ENCODE measurements at regions not wholly inside any gene's neighbourhood (a gene's known extent, or its start where the extent isn't known, plus 50 kb on each side); places are given as distances from the start of the nearest gene placed in this dataset.

DNA sequence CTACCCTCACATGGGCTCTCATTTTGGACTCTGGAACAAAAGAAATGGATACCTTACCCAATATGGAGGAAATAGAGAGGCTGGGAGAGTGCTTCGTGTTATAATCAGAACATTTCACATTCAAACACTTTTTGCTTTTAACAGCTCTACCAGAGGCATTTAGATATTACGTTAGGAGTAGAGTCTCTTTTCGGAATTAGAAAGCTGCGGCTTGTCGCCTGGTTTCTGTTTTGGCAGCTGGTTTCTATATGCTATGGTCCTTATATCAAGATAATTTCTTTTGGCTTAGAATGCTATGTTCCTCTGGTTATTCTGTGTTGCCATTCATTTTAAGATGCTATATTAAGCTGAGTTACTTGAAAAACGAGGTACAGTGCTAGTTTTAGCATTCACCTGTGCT lies 392.8 kb upstream of the GALNT5 start:
- TF ChIP-seq, protein P1, sequence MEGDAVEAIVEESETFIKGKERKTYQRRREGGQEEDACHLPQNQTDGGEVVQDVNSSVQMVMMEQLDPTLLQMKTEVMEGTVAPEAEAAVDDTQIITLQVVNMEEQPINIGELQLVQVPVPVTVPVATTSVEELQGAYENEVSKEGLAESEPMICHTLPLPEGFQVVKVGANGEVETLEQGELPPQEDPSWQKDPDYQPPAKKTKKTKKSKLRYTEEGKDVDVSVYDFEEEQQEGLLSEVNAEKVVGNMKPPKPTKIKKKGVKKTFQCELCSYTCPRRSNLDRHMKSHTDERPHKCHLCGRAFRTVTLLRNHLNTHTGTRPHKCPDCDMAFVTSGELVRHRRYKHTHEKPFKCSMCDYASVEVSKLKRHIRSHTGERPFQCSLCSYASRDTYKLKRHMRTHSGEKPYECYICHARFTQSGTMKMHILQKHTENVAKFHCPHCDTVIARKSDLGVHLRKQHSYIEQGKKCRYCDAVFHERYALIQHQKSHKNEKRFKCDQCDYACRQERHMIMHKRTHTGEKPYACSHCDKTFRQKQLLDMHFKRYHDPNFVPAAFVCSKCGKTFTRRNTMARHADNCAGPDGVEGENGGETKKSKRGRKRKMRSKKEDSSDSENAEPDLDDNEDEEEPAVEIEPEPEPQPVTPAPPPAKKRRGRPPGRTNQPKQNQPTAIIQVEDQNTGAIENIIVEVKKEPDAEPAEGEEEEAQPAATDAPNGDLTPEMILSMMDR (IDR thresholded peaks at IDR 0.05; ENCODE audit: low read depth, low read length), result no peak
- no peak for TF ChIP-seq EZH2phosphoT487 (IDR thresholded peaks at IDR 0.05; ENCODE audit: low read depth)
